H1 (cell line): ENCODE measurements at regions not wholly inside any gene's neighbourhood (a gene's known extent, or its start where the extent isn't known, plus 50 kb on each side); places are given as distances from the start of the nearest gene placed in this dataset.
A peak's percentile ranks its signal among the peaks of the same experiment; 100 is the strongest.

ENCODE experiments used
- CTCF ChIA-PET: fragments of 300-600 bp; sonication (Branson Sonifier 250); formaldehyde crosslinking; loops from one replicate; lab custom pipeline; 2021; ENCODE audit not compliant: partially characterized antibody; lab: Charles Lee
- POLR2A ChIA-PET: fragments of 300-600 bp; sonication (Branson Sonifier 250); formaldehyde crosslinking; loops from one replicate; lab custom pipeline; 2021; ENCODE audit warnings: inconsistent platforms; ENCODE audit not compliant: partially characterized antibody; lab: Charles Lee
- DNase-seq, 2 experiments: peaks; one replicate each; pipeline versions ENCODE4 v3.0.0 to v3.0.0-alpha.2; 2010 to 2022; ENCODE audit warnings: low spot score in 2 of 2, low read depth in 1 of 2, mixed read lengths in 1 of 2
- FAIRE-seq: peaks from 2 replicates; lab custom pipeline; 2011; peaks lifted over from hg19 to GRCh38; lab: Jason Lieb, UNC
- H2AFZ ChIP-seq: 2 replicates; pipeline ENCODE4 v1.8.1; 2012; ENCODE audit warnings: low read length, inconsistent platforms
- H2AK5ac ChIP-seq: 2 replicates; pipeline ENCODE4 v1.6.1; 2013; ENCODE audit warnings: low read depth, low read length
- H2BK120ac ChIP-seq: replicated peaks from 2 replicates; pipeline ENCODE3; 2013; ENCODE audit warnings: low read depth, low read length, inconsistent platforms
- H2BK12ac ChIP-seq: 2 replicates; pipeline ENCODE4 v1.6.1; 2013; ENCODE audit warnings: low read depth, low read length
- H2BK15ac ChIP-seq: 2 replicates; pipeline ENCODE4 v1.6.1; 2013; ENCODE audit warnings: low read length
- H2BK20ac ChIP-seq: 2 replicates; pipeline ENCODE4 v1.6.1; 2013; ENCODE audit warnings: low read length
- H2BK5ac ChIP-seq: 2 replicates; pipeline ENCODE4 v1.6.1; 2013; ENCODE audit warnings: low read depth, low read length
- H3K14ac ChIP-seq: 2 replicates; pipeline ENCODE4 v1.6.1; 2013; ENCODE audit warnings: inconsistent platforms; ENCODE audit not compliant: insufficient read length
- H3K18ac ChIP-seq: 2 replicates; pipeline ENCODE4 v1.6.1; 2013; ENCODE audit warnings: low read length; ENCODE audit errors: extremely low read depth
- H3K23ac ChIP-seq: 2 replicates; pipeline ENCODE4 v1.6.1; 2013; ENCODE audit warnings: inconsistent platforms; ENCODE audit not compliant: insufficient read length
- H3K23me2 ChIP-seq: 2 replicates; pipeline ENCODE4 v1.6.1; 2013; ENCODE audit warnings: low read depth, low read length
- H3K27ac ChIP-seq: 2 replicates; pipeline ENCODE4 v1.6.1; 2011; ENCODE audit warnings: low read depth, low read length, inconsistent platforms
- H3K27me3 ChIP-seq, 4 experiments: replicated peaks in 1 of 4; 1 replicate in 1 of 4; 2 replicates in 3 of 4; pipeline versions ENCODE4 v1.6.1 to v1.8.1; 2011 to 2013; ENCODE audit warnings: low read length in 3 of 4, mild to moderate bottlenecking in 3 of 4, inconsistent platforms in 2 of 4, mixed read lengths in 2 of 4, moderate library complexity in 1 of 4; ENCODE audit not compliant: control insufficient read depth in 3 of 4, insufficient read depth in 3 of 4; ENCODE audit errors: extremely low read depth in 1 of 4
- H3K36me3 ChIP-seq, 4 experiments: 2 replicates each; pipeline versions ENCODE4 v1.6.1 to v1.8.1; 2011 to 2013; ENCODE audit warnings: mild to moderate bottlenecking in 4 of 4, low read length in 3 of 4, moderate library complexity in 2 of 4, control low read depth in 1 of 4, inconsistent platforms in 1 of 4; ENCODE audit not compliant: insufficient read depth in 4 of 4, control insufficient read depth in 2 of 4
- H3K4ac ChIP-seq: replicated peaks from 2 replicates; pipeline ENCODE3; 2013; ENCODE audit warnings: low read length, low read depth, mixed read lengths, inconsistent platforms; ENCODE audit not compliant: insufficient read length
- H3K4me1 ChIP-seq, 4 experiments: replicated peaks in 1 of 4; 1 replicate in 1 of 4; 2 replicates in 3 of 4; pipeline versions ENCODE4 v1.6.1 to v1.8.1; 2011 to 2013; ENCODE audit warnings: low read length in 3 of 4, inconsistent platforms in 2 of 4, mixed read lengths in 1 of 4; ENCODE audit not compliant: insufficient read depth in 4 of 4, control insufficient read depth in 3 of 4
- H3K4me2 ChIP-seq, 2 experiments: 2 replicates each; pipeline versions ENCODE4 v1.6.1 to v1.8.1; 2011 to 2013; ENCODE audit warnings: low read depth in 2 of 2, low read length in 2 of 2, control low read depth in 1 of 2, inconsistent platforms in 1 of 2, mild to moderate bottlenecking in 1 of 2; ENCODE audit not compliant: insufficient read depth in 1 of 2
- H3K4me3 ChIP-seq, 4 experiments: fragments of 200-600, 300-600 bp in 1 of 4; sonication (generic), shearing (Covaris generic), sonication (Bioruptor Twin) in 1 of 4; 2 replicates each; pipeline versions ENCODE4 v1.5.1 to v1.8.1; 2011 to 2016; ENCODE audit warnings: low read length in 4 of 4, low read depth in 3 of 4, control low read depth in 2 of 4, inconsistent platforms in 2 of 4, mild to moderate bottlenecking in 2 of 4, mixed read lengths in 1 of 4, moderate library complexity in 1 of 4; ENCODE audit not compliant: insufficient read depth in 2 of 4; ENCODE audit errors: extremely low read depth in 1 of 4
- H3K56ac ChIP-seq: replicated peaks from 2 replicates; pipeline ENCODE3; 2013; ENCODE audit warnings: low read depth, mild to moderate bottlenecking, mixed read lengths, low read length, inconsistent platforms; ENCODE audit not compliant: insufficient read length
- H3K79me1 ChIP-seq: 2 replicates; pipeline ENCODE4 v1.6.1; 2013; ENCODE audit warnings: low read depth, low read length, control low read depth
- H3K79me2 ChIP-seq, 2 experiments: 2 replicates each; pipeline versions ENCODE4 v1.6.1 to v1.8.1; 2012 to 2013; ENCODE audit warnings: low read length in 2 of 2, mild to moderate bottlenecking in 2 of 2, inconsistent platforms in 1 of 2; ENCODE audit not compliant: insufficient read depth in 2 of 2, control insufficient read depth in 1 of 2
- H3K9ac ChIP-seq, 4 experiments: replicated peaks in 1 of 4; 1 replicate in 1 of 4; 2 replicates in 3 of 4; pipeline versions ENCODE4 v1.6.1 to v1.8.1; 2011 to 2013; ENCODE audit warnings: low read depth in 3 of 4, low read length in 3 of 4, control low read depth in 2 of 4, mild to moderate bottlenecking in 2 of 4, moderate library complexity in 2 of 4, inconsistent platforms in 1 of 4; ENCODE audit errors: extremely low read depth in 1 of 4
- H3K9me3 ChIP-seq, 2 experiments: 2 replicates each; pipeline versions ENCODE4 v1.6.1 to v1.8.1; 2012 to 2013; ENCODE audit warnings: mild to moderate bottlenecking in 2 of 2, moderate library complexity in 2 of 2, control low read depth in 1 of 2, inconsistent platforms in 1 of 2, low read depth in 1 of 2, low read length in 1 of 2, mixed read lengths in 1 of 2; ENCODE audit not compliant: insufficient read depth in 2 of 2
- H4K20me1 ChIP-seq, 2 experiments: replicated peaks in 1 of 2; 2 replicates each; pipeline versions ENCODE3 to v1.8.1; 2011 to 2013; ENCODE audit warnings: inconsistent platforms in 2 of 2, low read length in 2 of 2, mild to moderate bottlenecking in 1 of 2; ENCODE audit not compliant: insufficient read depth in 2 of 2, control insufficient read depth in 1 of 2
- H4K5ac ChIP-seq: 2 replicates; pipeline ENCODE4 v1.6.1; 2013; ENCODE audit warnings: low read length, low read depth, mixed read lengths, inconsistent platforms; ENCODE audit not compliant: insufficient read length
- H4K8ac ChIP-seq: 2 replicates; pipeline ENCODE4 v1.8.0; 2013; ENCODE audit warnings: mild to moderate bottlenecking, moderate library complexity, low read length, inconsistent platforms; ENCODE audit not compliant: insufficient read depth; ENCODE audit errors: extremely low read depth
- H4K91ac ChIP-seq: replicated peaks from 2 replicates; pipeline ENCODE3; 2013; ENCODE audit warnings: low read length, mixed read lengths, inconsistent platforms; ENCODE audit not compliant: insufficient read length
- CREB1 ChIP-seq: IDR thresholded peaks from 2 replicates; pipeline ENCODE4 v1.6.1; 2012; ENCODE audit warnings: inconsistent platforms
- CTBP2 ChIP-seq: IDR thresholded peaks from 2 replicates; pipeline ENCODE4 v1.7.0; 2011; ENCODE audit warnings: borderline replicate concordance, mild to moderate bottlenecking, moderate library complexity, mixed read lengths, low read length; ENCODE audit not compliant: insufficient read depth, insufficient read length
- EZH2 ChIP-seq: fragments of 200-600 bp; sonication (generic); IDR thresholded peaks from 2 replicates; pipeline ENCODE4 v1.7.1; 2012; ENCODE audit warnings: low read depth, mild to moderate bottlenecking, moderate library complexity, low read length, inconsistent platforms; ENCODE audit not compliant: severe bottlenecking
- HDAC2 ChIP-seq, 2 experiments: fragments of 300-600 bp in 1 of 2; sonication (generic) in 1 of 2; IDR thresholded peaks; 2 replicates each; pipeline ENCODE4 v1.6.1; 2011 to 2012; ENCODE audit warnings: low read depth in 2 of 2, low read length in 2 of 2, mild to moderate bottlenecking in 2 of 2, moderate library complexity in 2 of 2, borderline replicate concordance in 1 of 2, inconsistent platforms in 1 of 2
- TBP ChIP-seq: IDR thresholded peaks from 2 replicates; pipeline ENCODE4 v1.6.1; 2011; ENCODE audit warnings: low read depth, low read length, improper control_type of control experiment
- TCF12 ChIP-seq: IDR thresholded peaks from 2 replicates; pipeline ENCODE4 v1.6.1; 2011; ENCODE audit warnings: low read depth, mild to moderate bottlenecking, low read length
- WGBS, 2 experiments: shearing (Covaris generic) in 1 of 2; methylation state at CpG; one replicate each; pipeline versions ENCODE4 v1.1.6 to v1.1.7; 2013 to 2015; ENCODE audit warnings: low lambda C conversion rate in 2 of 2, mixed read lengths in 2 of 2, inconsistent platforms in 1 of 2, low coverage in 1 of 2, missing lambda C conversion rate in 1 of 2; ENCODE audit not compliant: insufficient replicate concordance in 2 of 2, insufficient coverage in 1 of 2, insufficient read length in 1 of 2; ENCODE audit errors: extremely low coverage in 1 of 2, missing lambda C conversion rate in 1 of 2; 5-methylcytosine and 5-hydroxymethylcytosine counted together
- TF ChIP-seq, protein P1 (sequence below): IDR thresholded peaks from 2 replicates; pipeline ENCODE4 v1.6.1; 2012; ENCODE audit warnings: inconsistent platforms
- TF ChIP-seq, protein P2 (sequence below): IDR thresholded peaks from 2 replicates; pipeline ENCODE4 v1.6.1; 2012; ENCODE audit warnings: low read length, inconsistent platforms

DNA sequence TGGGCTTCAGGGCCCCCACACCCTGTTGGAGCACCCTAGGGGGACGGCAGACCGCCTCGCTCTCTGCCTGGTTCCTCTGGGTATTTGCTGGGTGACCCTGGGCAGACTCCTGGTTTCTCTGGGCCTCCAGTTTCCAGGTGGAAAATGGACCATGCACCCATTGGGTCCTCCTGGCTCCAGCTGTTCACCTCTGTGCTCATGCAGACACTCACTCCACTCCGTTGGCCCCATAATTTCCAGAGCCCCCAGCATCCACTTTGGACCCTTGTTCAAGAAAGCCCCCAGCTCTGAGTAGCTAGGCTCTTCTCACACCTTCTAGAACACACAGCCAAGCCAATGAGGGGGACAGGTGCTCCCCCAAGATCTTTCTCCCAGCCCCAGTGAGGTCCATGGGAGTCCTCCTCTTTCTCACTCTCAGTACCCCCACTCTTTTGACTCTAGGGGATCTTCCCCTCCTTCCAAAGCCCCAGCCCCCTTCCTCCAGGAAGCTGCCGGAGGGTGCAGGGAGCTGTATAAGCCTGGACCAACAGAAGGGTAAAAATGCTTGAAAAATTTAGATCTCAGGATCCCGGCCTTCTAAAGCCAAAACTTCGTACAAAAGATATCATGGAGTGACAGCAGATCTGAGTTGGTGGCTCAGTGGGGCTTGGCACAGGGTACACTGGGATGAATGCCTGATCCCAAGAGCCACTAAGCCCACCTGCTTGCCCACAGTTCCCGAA lies 174.8 kb upstream of the RTL1 start:
- peaks cover 0 to 12% (median 7%) of the 10 kb centered on the region in 4 experiments; a peak in 5 of 7 replicates for H3K27me3 ChIP-seq
- TF ChIP-seq, protein P1, sequence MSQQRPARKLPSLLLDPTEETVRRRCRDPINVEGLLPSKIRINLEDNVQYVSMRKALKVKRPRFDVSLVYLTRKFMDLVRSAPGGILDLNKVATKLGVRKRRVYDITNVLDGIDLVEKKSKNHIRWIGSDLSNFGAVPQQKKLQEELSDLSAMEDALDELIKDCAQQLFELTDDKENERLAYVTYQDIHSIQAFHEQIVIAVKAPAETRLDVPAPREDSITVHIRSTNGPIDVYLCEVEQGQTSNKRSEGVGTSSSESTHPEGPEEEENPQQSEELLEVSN = no peak
- TF ChIP-seq TCF12 = no peak
- TF ChIP-seq TBP = no peak
- no peak for TF ChIP-seq HDAC2 (IDR thresholded peaks at IDR 0.05; ENCODE audit: borderline replicate concordance in 1 of 2, low read depth in 2 of 2, low read length in 2 of 2)
- no peak for TF ChIP-seq CTBP2
- no peak for TF ChIP-seq CREB1
- TF ChIP-seq, protein P2, sequence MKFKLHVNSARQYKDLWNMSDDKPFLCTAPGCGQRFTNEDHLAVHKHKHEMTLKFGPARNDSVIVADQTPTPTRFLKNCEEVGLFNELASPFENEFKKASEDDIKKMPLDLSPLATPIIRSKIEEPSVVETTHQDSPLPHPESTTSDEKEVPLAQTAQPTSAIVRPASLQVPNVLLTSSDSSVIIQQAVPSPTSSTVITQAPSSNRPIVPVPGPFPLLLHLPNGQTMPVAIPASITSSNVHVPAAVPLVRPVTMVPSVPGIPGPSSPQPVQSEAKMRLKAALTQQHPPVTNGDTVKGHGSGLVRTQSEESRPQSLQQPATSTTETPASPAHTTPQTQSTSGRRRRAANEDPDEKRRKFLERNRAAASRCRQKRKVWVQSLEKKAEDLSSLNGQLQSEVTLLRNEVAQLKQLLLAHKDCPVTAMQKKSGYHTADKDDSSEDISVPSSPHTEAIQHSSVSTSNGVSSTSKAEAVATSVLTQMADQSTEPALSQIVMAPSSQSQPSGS = no peak
- TF ChIP-seq EZH2 = no peak
- TF ChIP-seq, all 59 proteins: peak for 0
- Histone ChIP-seq H3K4ac (no peak overlapping the region), H3K9ac (no peak overlapping the region), H3K79me1 (no peaks in the 10 kb centered on the region), H2BK120ac (no peak overlapping the region), H3K36me3 (no peaks in the 10 kb centered on the region), H3K4me1 (peaks cover 5 to 19% (median 15%) of the 10 kb centered on the region in 4 experiments), H4K5ac (no peak overlapping the region), H2BK20ac (no peak overlapping the region), H4K8ac (0 out of 2 replicates have a peak overlapping the region, but pooled peaks have one; percentile 80), H2AK5ac (no peak overlapping the region), H3K79me2 (no peaks in the 10 kb centered on the region), H2AFZ (no peak overlapping the region), H4K20me1 (no peaks in the 10 kb centered on the region), H2BK12ac (no peak overlapping the region), H2BK5ac (no peak overlapping the region), H3K4me3 (peak overlapping the region in 1 of 4 experiments; percentile 62; a peak in 1 of 8 replicates), H3K27ac (no peak overlapping the region), H3K4me2 (peak overlapping the region; percentile 70 to 84; a peak in 1 of 4 replicates), H3K56ac (no peak overlapping the region), H3K14ac (no peak overlapping the region), H2BK15ac (no peak overlapping the region), H3K23ac (no peak overlapping the region), H3K18ac (no peak overlapping the region), H4K91ac (no peak overlapping the region), H3K23me2 (peaks cover 5% of the 10 kb centered on the region; the same call in 1 of the 2 replicates), H3K9me3 (no peaks in the 10 kb centered on the region)
- FAIRE-seq = no peak
- DNase-seq = no peak
- POLR2A ChIA-PET = no interaction called here
- CTCF ChIA-PET = interaction anchor here (1.6 kb wide), 1 partner anchor 25 kb away, joined by 3 read pairs; no protein-coding TSS in a partner anchor
- WGBS, 2 experiments = 89% methylated on average over 8 of the region's 8 CpGs; no CpG with 5 or more reads in 1 of the 2 experiments
